Transverse colon (tissue), 4 donors: ENCODE measurements at regions not wholly inside any gene's neighbourhood (a gene's known extent, or its start where the extent isn't known, plus 50 kb on each side); places are given as distances from the start of the nearest gene placed in this dataset.

Source experiments
- POLR2A ChIP-seq: fragments of 450-650 bp; IDR thresholded peaks from one replicate; pipeline ENCODE4 v1.6.1; 2016; ENCODE audit warnings: antibody characterized with exemption, mild to moderate bottlenecking, moderate library complexity
- POLR2AphosphoS5 ChIP-seq, 3 donors: sonication (generic); formaldehyde crosslinking; IDR thresholded peaks; one replicate each; pipeline ENCODE4 v1.6.1; 2016; ENCODE audit warnings: antibody characterized with exemption in 3 of 3
- TF ChIP-seq, protein P1 (sequence below), 5 experiments: fragments of 200-600 bp in 3 of 5; fragments of 450-650 bp in 2 of 5; sonication (generic) in 3 of 5; IDR thresholded peaks; 1 replicate in 2 of 5; 2 replicates in 3 of 5; pipeline ENCODE4 v1.5.1; 2016 to 2017; ENCODE audit warnings: antibody characterized with exemption in 5 of 5, inconsistent platforms in 3 of 5, mild to moderate bottlenecking in 2 of 5, moderate library complexity in 1 of 5

DNA sequence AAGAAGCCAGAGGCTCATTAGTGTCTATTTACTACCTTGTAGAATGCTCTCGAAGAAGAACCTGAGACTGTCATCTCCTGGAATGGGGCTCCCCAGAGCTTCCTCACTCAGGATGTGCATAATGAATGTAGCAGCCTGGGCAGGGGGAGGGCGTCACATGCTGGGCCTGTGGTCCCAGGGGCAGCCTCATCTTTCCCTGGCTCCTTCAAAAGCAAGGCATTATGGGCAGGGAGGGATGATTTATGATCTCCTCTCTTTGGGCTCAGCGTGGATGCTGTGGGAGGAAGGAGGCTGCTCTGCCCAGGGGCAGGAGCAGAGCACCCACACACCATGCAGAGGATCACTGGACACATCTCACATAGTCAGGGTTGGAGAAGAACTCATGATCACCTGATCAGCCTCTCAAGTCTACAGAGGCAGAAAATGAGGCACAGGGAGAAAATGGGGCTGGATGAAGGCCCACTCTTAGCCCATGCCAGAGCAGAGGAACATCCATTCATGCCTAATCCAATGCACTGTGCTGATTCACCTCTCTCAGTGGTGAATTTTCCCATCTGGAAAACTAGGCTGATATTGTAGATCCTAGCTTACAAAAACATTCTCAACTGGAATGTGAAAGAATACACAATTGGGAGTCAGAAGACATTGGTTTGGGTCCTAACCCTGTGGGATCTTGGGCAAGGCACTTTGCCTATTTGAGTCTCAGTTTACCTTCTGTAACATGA is 173.7 kb downstream of the CARTPT start:
- TF ChIP-seq, protein P1, sequence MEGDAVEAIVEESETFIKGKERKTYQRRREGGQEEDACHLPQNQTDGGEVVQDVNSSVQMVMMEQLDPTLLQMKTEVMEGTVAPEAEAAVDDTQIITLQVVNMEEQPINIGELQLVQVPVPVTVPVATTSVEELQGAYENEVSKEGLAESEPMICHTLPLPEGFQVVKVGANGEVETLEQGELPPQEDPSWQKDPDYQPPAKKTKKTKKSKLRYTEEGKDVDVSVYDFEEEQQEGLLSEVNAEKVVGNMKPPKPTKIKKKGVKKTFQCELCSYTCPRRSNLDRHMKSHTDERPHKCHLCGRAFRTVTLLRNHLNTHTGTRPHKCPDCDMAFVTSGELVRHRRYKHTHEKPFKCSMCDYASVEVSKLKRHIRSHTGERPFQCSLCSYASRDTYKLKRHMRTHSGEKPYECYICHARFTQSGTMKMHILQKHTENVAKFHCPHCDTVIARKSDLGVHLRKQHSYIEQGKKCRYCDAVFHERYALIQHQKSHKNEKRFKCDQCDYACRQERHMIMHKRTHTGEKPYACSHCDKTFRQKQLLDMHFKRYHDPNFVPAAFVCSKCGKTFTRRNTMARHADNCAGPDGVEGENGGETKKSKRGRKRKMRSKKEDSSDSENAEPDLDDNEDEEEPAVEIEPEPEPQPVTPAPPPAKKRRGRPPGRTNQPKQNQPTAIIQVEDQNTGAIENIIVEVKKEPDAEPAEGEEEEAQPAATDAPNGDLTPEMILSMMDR (IDR thresholded peaks at IDR 0.05): no peak
- TF ChIP-seq POLR2AphosphoS5 (IDR thresholded peaks at IDR 0.05) (no peak), POLR2A (no peak)
